HG03571 (cell line): ENCODE measurements at regions not wholly inside any gene's neighbourhood (a gene's known extent, or its start where the extent isn't known, plus 50 kb on each side); places are given as distances from the start of the nearest gene placed in this dataset.
"Not testable (repeated sequence)": the region's sequence is repeated elsewhere in the genome, so short reads cannot be mapped to it uniquely, and the experiment has no call there.

Source experiments
- ATAC-seq: cut with Tn5 transposase; IDR thresholded peaks from one replicate; pipeline ENCODE4 v1.9.1; 2021; ENCODE audit not compliant: unreplicated experiment

GRCh38 chr21:28483301-28484035 is 509.2 kb downstream of the LTN1 start:
- no peak for ATAC-seq

- ATAC-seq: no peak
Measured at GRCh38 chr21:28482657-28483056, 510.0 kb downstream of the LTN1 start.

- ATAC-seq: no peak
Measured at GRCh38 chr21:28480470-28480869, 512.2 kb downstream of the LTN1 start.

GRCh38 chr21:28473530-28474220 is 519.0 kb downstream of the LTN1 start:
- no peak for ATAC-seq

GRCh38 chr21:28472543-28472942 is 520.1 kb downstream of the LTN1 start:
- ATAC-seq: not testable (repeated sequence)

GRCh38 chr21:28464988-28465387 is 527.7 kb downstream of the LTN1 start:
- ATAC-seq: no peak

GRCh38 chr21:28464095-28464494 is 528.6 kb downstream of the LTN1 start:
- ATAC-seq: no peak

GRCh38 chr21:28459193-28459592 is 533.5 kb downstream of the LTN1 start:
- no peak for ATAC-seq

GRCh38 chr21:28458446-28458845 is 534.2 kb downstream of the LTN1 start:
- no peak for ATAC-seq

- ATAC-seq: no peak
Measured at GRCh38 chr21:28455253-28455600, 537.5 kb downstream of the LTN1 start.

GRCh38 chr21:28454564-28455252 is 538.0 kb downstream of the LTN1 start:
- ATAC-seq: no peak

GRCh38 chr21:28447462-28447861 is 545.2 kb downstream of the LTN1 start:
- ATAC-seq: no peak

GRCh38 chr21:28445141-28445830 is 547.4 kb downstream of the LTN1 start:
- no peak for ATAC-seq

GRCh38 chr21:28444557-28444956 is 548.1 kb downstream of the LTN1 start:
- no peak for ATAC-seq

- no peak for ATAC-seq
Measured at GRCh38 chr21:28444111-28444510, 548.6 kb downstream of the LTN1 start.

- ATAC-seq: no peak
Measured at GRCh38 chr21:28442624-28443023, 550.1 kb downstream of the LTN1 start.

GRCh38 chr21:28442085-28442484 is 550.6 kb downstream of the LTN1 start:
- no peak for ATAC-seq

- no peak for ATAC-seq
Measured at GRCh38 chr21:28439788-28440187, 552.9 kb downstream of the LTN1 start.

- no peak for ATAC-seq
Measured at GRCh38 chr21:28439251-28439650, 553.4 kb downstream of the LTN1 start.

GRCh38 chr21:28437061-28437460 is 555.6 kb downstream of the LTN1 start:
- no peak for ATAC-seq

GRCh38 chr21:28436286-28436932 is 556.3 kb downstream of the LTN1 start:
- ATAC-seq: no peak
